Chondrocyte (in vitro differentiated cells): ENCODE measurements at regions not wholly inside any gene's neighbourhood (a gene's known extent, or its start where the extent isn't known, plus 50 kb on each side); places are given as distances from the start of the nearest gene placed in this dataset.

ENCODE experiments used
- DNase-seq: peaks from one replicate; pipeline ENCODE4 v3.0.0; 2021; ENCODE audit warnings: mixed read lengths, low spot score
- H3K27ac Mint-ChIP-seq: one replicate; pipeline ENCODE4 v1.8.0; 2021; ENCODE audit warnings: mild to moderate bottlenecking, moderate library complexity, mixed read lengths; ENCODE audit not compliant: unreplicated experiment
- H3K27me3 Mint-ChIP-seq: 2 replicates; pipeline ENCODE4 v1.8.0; 2021; ENCODE audit warnings: low read depth, mixed read lengths
- H3K36me3 Mint-ChIP-seq: 2 replicates; pipeline ENCODE4 v1.8.0; 2021; ENCODE audit warnings: low read depth, mixed read lengths
- H3K4me1 Mint-ChIP-seq: 2 replicates; pipeline ENCODE4 v1.8.0; 2021; ENCODE audit warnings: low read depth, mild to moderate bottlenecking, mixed read lengths
- H3K4me3 Mint-ChIP-seq: one replicate; pipeline ENCODE4 v1.8.0; 2021; ENCODE audit warnings: mild to moderate bottlenecking, moderate library complexity, mixed read lengths; ENCODE audit not compliant: unreplicated experiment
- H3K9me3 Mint-ChIP-seq: 2 replicates; pipeline ENCODE4 v1.8.0; 2021; ENCODE audit warnings: low read depth, mixed read lengths
- CTCF ChIP-seq: fragments of 200-600 bp; sonication (generic); IDR thresholded peaks from 2 replicates; pipeline ENCODE4 v1.5.0; 2021; ENCODE audit warnings: antibody characterized with exemption, mild to moderate bottlenecking, moderate library complexity

GRCh38 chr9:96163712-96164111 lies 138.3 kb downstream of the HSD17B3 start:
- Mint-ChIP-seq H3K27ac (no peak overlapping the region), H3K9me3 (no peaks in the 10 kb centered on the region), H3K4me3 (no peak overlapping the region), H3K27me3 (peaks cover 17% of the 10 kb centered on the region), H3K36me3 (no peaks in the 10 kb centered on the region), H3K4me1 (peaks cover 14% of the 10 kb centered on the region)
- no peak for DNase-seq
- no peak for TF ChIP-seq CTCF

GRCh38 chr9:96163161-96163560 lies 138.8 kb downstream of the HSD17B3 start:
- Mint-ChIP-seq H3K36me3 (no peaks in the 10 kb centered on the region), H3K27me3 (peaks cover 17% of the 10 kb centered on the region), H3K4me1 (peaks cover 14% of the 10 kb centered on the region), H3K27ac (no peak overlapping the region), H3K4me3 (no peak overlapping the region), H3K9me3 (no peaks in the 10 kb centered on the region)
- DNase-seq = no peak
- TF ChIP-seq CTCF = no peak

- Mint-ChIP-seq H3K9me3 (no peaks in the 10 kb centered on the region), H3K36me3 (no peaks in the 10 kb centered on the region), H3K27ac (no peak overlapping the region), H3K4me1 (peaks cover 22% of the 10 kb centered on the region), H3K27me3 (peaks cover 17% of the 10 kb centered on the region), H3K4me3 (no peak overlapping the region)
- no peak for TF ChIP-seq CTCF
- DNase-seq = no peak
Observed at GRCh38 chr9:96161819-96162218, 140.2 kb downstream of the HSD17B3 start.

GRCh38 chr9:96160866-96161265 lies 141.1 kb downstream of the HSD17B3 start:
- H3K27me3 Mint-ChIP-seq = peaks cover 17% of the 10 kb centered on the region
- H3K4me3 Mint-ChIP-seq = no peak overlapping the region
- no peaks in the 10 kb centered on the region for H3K36me3 Mint-ChIP-seq
- no peak for TF ChIP-seq CTCF
- no peak overlapping the region for H3K27ac Mint-ChIP-seq
- no peak for DNase-seq
- H3K4me1 Mint-ChIP-seq = peaks cover 31% of the 10 kb centered on the region
- no peaks in the 10 kb centered on the region for H3K9me3 Mint-ChIP-seq

- Mint-ChIP-seq H3K4me3 (no peak overlapping the region), H3K27ac (no peak overlapping the region), H3K9me3 (no peaks in the 10 kb centered on the region), H3K4me1 (peaks cover 34% of the 10 kb centered on the region), H3K27me3 (peaks cover 17% of the 10 kb centered on the region), H3K36me3 (no peaks in the 10 kb centered on the region)
- no peak for TF ChIP-seq CTCF
- DNase-seq = no peak
Observed at GRCh38 chr9:96160168-96160567, 141.8 kb downstream of the HSD17B3 start.
